Hippocampal formation (tissue), 2 donors: ENCODE measurements at regions not wholly inside any gene's neighbourhood (a gene's known extent, or its start where the extent isn't known, plus 50 kb on each side); places are given as distances from the start of the nearest gene placed in this dataset.
"Not testable (repeated sequence)": the region's sequence is repeated elsewhere in the genome, so short reads cannot be mapped to it uniquely, and the experiment has no call there.

Experiments
- DNase-seq, 2 donors: peaks; one replicate each; lab custom pipeline; 2025; lab: John Stamatoyannopoulos, UW

- no peak for DNase-seq
Measured at GRCh38 chr7:123323689-123324088, 123.9 kb upstream of the SLC13A1 start.

- DNase-seq: not testable (repeated sequence)
Measured at GRCh38 chr7:123321578-123321977, 121.8 kb upstream of the SLC13A1 start.

GRCh38 chr7:123319911-123320310 is 120.1 kb upstream of the SLC13A1 start:
- DNase-seq: no peak

GRCh38 chr7:123314886-123315285 is 115.1 kb upstream of the SLC13A1 start:
- DNase-seq: no peak

GRCh38 chr7:123308254-123308951 is 108.6 kb upstream of the SLC13A1 start:
- DNase-seq: no peak

- no peak for DNase-seq
Measured at GRCh38 chr7:123305840-123306375, 106.1 kb upstream of the SLC13A1 start.

- no peak for DNase-seq
Measured at GRCh38 chr7:123303926-123304325, 104.2 kb upstream of the SLC13A1 start.

GRCh38 chr7:123296965-123297364 is 97.2 kb upstream of the SLC13A1 start:
- no peak for DNase-seq

GRCh38 chr7:123293710-123294109 is 93.9 kb upstream of the SLC13A1 start:
- no peak for DNase-seq

- DNase-seq: no peak
Measured at GRCh38 chr7:123292227-123292626, 92.5 kb upstream of the SLC13A1 start.

GRCh38 chr7:123289200-123289599 is 89.4 kb upstream of the SLC13A1 start:
- DNase-seq: no peak

GRCh38 chr7:123285076-123285700 is 85.4 kb upstream of the SLC13A1 start:
- DNase-seq: no peak

GRCh38 chr7:123283373-123283772 is 83.6 kb upstream of the SLC13A1 start:
- no peak for DNase-seq

GRCh38 chr7:123282181-123282580 is 82.4 kb upstream of the SLC13A1 start:
- DNase-seq: no peak

GRCh38 chr7:123279949-123280348 is 80.2 kb upstream of the SLC13A1 start:
- DNase-seq: no peak

GRCh38 chr7:123275036-123275753 is 75.4 kb upstream of the SLC13A1 start:
- peak in 1 of 2 donors; percentile 14 for DNase-seq

- no peak for DNase-seq
Measured at GRCh38 chr7:123273185-123273584, 73.4 kb upstream of the SLC13A1 start.

GRCh38 chr7:123271856-123272255 is 72.1 kb upstream of the SLC13A1 start:
- DNase-seq: no peak

- no peak for DNase-seq
Measured at GRCh38 chr7:123271231-123271630, 71.5 kb upstream of the SLC13A1 start.

GRCh38 chr7:123270570-123270969 is 70.8 kb upstream of the SLC13A1 start:
- DNase-seq: no peak

GRCh38 chr7:123265853-123266252 is 66.1 kb upstream of the SLC13A1 start:
- DNase-seq: no peak

GRCh38 chr7:123264820-123265219 is 65.1 kb upstream of the SLC13A1 start:
- DNase-seq: not testable (repeated sequence)
